C4-2B (cell line): ENCODE measurements at regions not wholly inside any gene's neighbourhood (a gene's known extent, or its start where the extent isn't known, plus 50 kb on each side); places are given as distances from the start of the nearest gene placed in this dataset.

Experiments
- CTCF ChIP-seq: fragments of 450-650 bp; conservative IDR thresholded peaks from 2 replicates; pipeline ENCODE4 v1.5.1; 2017; ENCODE audit warnings: mild to moderate bottlenecking
- ZFX ChIP-seq: fragments of 450-650 bp; IDR thresholded peaks from 2 replicates; pipeline ENCODE4 v1.6.1; 2017

- TF ChIP-seq CTCF (no peak), ZFX (no peak)
Observed at GRCh38 chr5:42026446-42026845, 101.4 kb downstream of the FBXO4 start.
